ENCODE measurements at regions not wholly inside any gene's neighbourhood (a gene's known extent, or its start where the extent isn't known, plus 50 kb on each side); places are given as distances from the start of the nearest gene placed in this dataset.

GRCh38 chr2:228613133-228613850 is 431.8 kb upstream of the SPHKAP start:
- H3K9me3 Mint-ChIP-seq: no peaks in the 10 kb centered on the region
- DNase-seq: peak; percentile 96
- peaks cover 24% of the 10 kb centered on the region; the same call in 1 of the 2 replicates for H3K36me3 Mint-ChIP-seq (ENCODE audit: low read depth)
- peak overlapping the region; percentile 51 for H3K4me3 Mint-ChIP-seq
- H3K4me1 Mint-ChIP-seq (ENCODE audit: low read depth): peaks cover 72% of the 10 kb centered on the region
- H3K27me3 Mint-ChIP-seq (ENCODE audit: insufficient read depth): no peaks in the 10 kb centered on the region
- TF ChIP-seq CTCF (IDR thresholded peaks at IDR 0.05): no peak
- H3K27ac Mint-ChIP-seq: peak overlapping the region; percentile 94

- Mint-ChIP-seq H3K27me3 (ENCODE audit: insufficient read depth) (no peaks in the 10 kb centered on the region), H3K4me3 (no peak overlapping the region), H3K4me1 (ENCODE audit: low read depth) (peaks cover 54% of the 10 kb centered on the region), H3K36me3 (ENCODE audit: low read depth) (peaks cover 20% of the 10 kb centered on the region; the same call in 1 of the 2 replicates), H3K27ac (no peak overlapping the region), H3K9me3 (no peaks in the 10 kb centered on the region)
- no peak for TF ChIP-seq CTCF (IDR thresholded peaks at IDR 0.05)
- no peak for DNase-seq
These were observed 429.7 kb upstream of the SPHKAP start for GRCh38 chr2:228611171-228611570.

GRCh38 chr2:228602288-228602687 is 420.8 kb upstream of the SPHKAP start:
- peak; percentile 79 for DNase-seq
- Mint-ChIP-seq H3K36me3 (ENCODE audit: low read depth) (peaks cover 7% of the 10 kb centered on the region; the same call in 1 of the 2 replicates), H3K27ac (peak overlapping the region; percentile 95), H3K9me3 (no peaks in the 10 kb centered on the region), H3K27me3 (ENCODE audit: insufficient read depth) (peaks cover 1% of the 10 kb centered on the region; the same call in 1 of the 2 replicates), H3K4me3 (no peak overlapping the region), H3K4me1 (ENCODE audit: low read depth) (peaks cover 48% of the 10 kb centered on the region)
- no peak for TF ChIP-seq CTCF (IDR thresholded peaks at IDR 0.05)

GRCh38 chr2:228600265-228600664 is 418.8 kb upstream of the SPHKAP start:
- peak overlapping the region; percentile 95 for H3K27ac Mint-ChIP-seq
- H3K4me1 Mint-ChIP-seq (ENCODE audit: low read depth): peaks cover 48% of the 10 kb centered on the region
- peaks cover 1% of the 10 kb centered on the region; the same call in 1 of the 2 replicates for H3K27me3 Mint-ChIP-seq (ENCODE audit: insufficient read depth)
- DNase-seq: peak; percentile 94
- TF ChIP-seq CTCF (IDR thresholded peaks at IDR 0.05): no peak
- peak overlapping the region; percentile 33 for H3K4me3 Mint-ChIP-seq
- H3K36me3 Mint-ChIP-seq (ENCODE audit: low read depth): peaks cover 7% of the 10 kb centered on the region; the same call in 1 of the 2 replicates
- no peaks in the 10 kb centered on the region for H3K9me3 Mint-ChIP-seq

- no peak for TF ChIP-seq CTCF (IDR thresholded peaks at IDR 0.05)
- Mint-ChIP-seq H3K27ac (peak overlapping the region; percentile 95), H3K4me3 (peak overlapping the region; percentile 22), H3K27me3 (ENCODE audit: insufficient read depth) (peaks cover 1% of the 10 kb centered on the region; the same call in 1 of the 2 replicates), H3K4me1 (ENCODE audit: low read depth) (peaks cover 49% of the 10 kb centered on the region), H3K36me3 (ENCODE audit: low read depth) (peaks cover 7% of the 10 kb centered on the region; the same call in 1 of the 2 replicates), H3K9me3 (no peaks in the 10 kb centered on the region)
- no peak for DNase-seq
These were observed 418.3 kb upstream of the SPHKAP start for GRCh38 chr2:228599781-228600180.
